BJ (cell line): ENCODE measurements at regions not wholly inside any gene's neighbourhood (a gene's known extent, or its start where the extent isn't known, plus 50 kb on each side); places are given as distances from the start of the nearest gene placed in this dataset.

Experiments
- CTCF ChIA-PET: fragments of 350-600 bp; formaldehyde crosslinking; extraction: SDS; loops from one replicate; lab custom pipeline; 2021; ENCODE audit warnings: antibody characterized with exemption, inconsistent platforms; lab: Yijun Ruan, JAX
- POLR2A ChIA-PET: fragments of 300-600 bp; sonication (Branson Sonifier 250); formaldehyde crosslinking; extraction: SDS; loops from one replicate; lab custom pipeline; 2021; ENCODE audit warnings: antibody characterized with exemption; lab: Charles Lee
- DNase-seq: peaks from one replicate; pipeline ENCODE4 v3.0.0-alpha.2; 2011; ENCODE audit warnings: low read depth
- H3K27me3 ChIP-seq: 2 replicates; pipeline ENCODE4 v1.6.0; 2011; ENCODE audit warnings: low read length; ENCODE audit not compliant: control insufficient read depth, insufficient read depth
- H3K36me3 ChIP-seq: 2 replicates; pipeline ENCODE4 v1.5.1; 2011; ENCODE audit warnings: low read length; ENCODE audit not compliant: control insufficient read depth, insufficient read depth
- H3K4me3 ChIP-seq: 2 replicates; pipeline ENCODE4 v1.5.1; 2011; ENCODE audit warnings: low read depth, mild to moderate bottlenecking, control low read depth, low read length
- TF ChIP-seq, protein P1 (sequence below): IDR thresholded peaks from 2 replicates; pipeline ENCODE4 v1.5.1; 2011; ENCODE audit warnings: low read depth, mild to moderate bottlenecking, control low read depth, inconsistent platforms, low read length, moderate library complexity; ENCODE audit not compliant: insufficient read depth

DNA sequence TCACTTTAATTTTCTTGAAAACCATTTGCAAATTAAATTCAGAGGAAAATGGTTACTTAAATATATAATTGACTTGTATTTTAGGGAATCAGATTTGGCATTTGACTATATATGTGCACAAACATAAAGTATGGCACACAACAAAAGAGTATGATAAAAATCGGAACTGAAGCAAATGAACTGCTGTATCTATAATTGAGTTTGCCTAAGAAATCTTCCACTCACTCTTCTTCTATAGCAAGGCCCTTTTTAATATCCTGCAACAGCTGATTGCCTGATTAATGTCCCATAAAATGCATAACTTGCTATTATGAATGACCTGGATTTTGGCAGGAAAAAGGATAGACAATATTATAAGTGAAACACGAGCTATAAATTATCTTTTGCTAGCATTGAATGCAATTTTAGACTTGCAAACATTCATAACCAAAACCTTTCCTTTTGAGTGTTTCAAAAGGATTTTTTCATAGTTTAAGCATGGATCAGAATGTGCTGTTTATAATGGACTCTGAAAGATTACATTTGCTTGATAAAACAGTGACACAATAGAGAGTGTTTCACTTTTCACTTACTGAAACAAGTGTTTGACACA is 2204.3 kb downstream of the MRPL39 start:
- CTCF ChIA-PET: no interaction called here
- Histone ChIP-seq H3K27me3 (no peaks in the 10 kb centered on the region), H3K36me3 (no peaks in the 10 kb centered on the region), H3K4me3 (no peak overlapping the region)
- TF ChIP-seq, protein P1, sequence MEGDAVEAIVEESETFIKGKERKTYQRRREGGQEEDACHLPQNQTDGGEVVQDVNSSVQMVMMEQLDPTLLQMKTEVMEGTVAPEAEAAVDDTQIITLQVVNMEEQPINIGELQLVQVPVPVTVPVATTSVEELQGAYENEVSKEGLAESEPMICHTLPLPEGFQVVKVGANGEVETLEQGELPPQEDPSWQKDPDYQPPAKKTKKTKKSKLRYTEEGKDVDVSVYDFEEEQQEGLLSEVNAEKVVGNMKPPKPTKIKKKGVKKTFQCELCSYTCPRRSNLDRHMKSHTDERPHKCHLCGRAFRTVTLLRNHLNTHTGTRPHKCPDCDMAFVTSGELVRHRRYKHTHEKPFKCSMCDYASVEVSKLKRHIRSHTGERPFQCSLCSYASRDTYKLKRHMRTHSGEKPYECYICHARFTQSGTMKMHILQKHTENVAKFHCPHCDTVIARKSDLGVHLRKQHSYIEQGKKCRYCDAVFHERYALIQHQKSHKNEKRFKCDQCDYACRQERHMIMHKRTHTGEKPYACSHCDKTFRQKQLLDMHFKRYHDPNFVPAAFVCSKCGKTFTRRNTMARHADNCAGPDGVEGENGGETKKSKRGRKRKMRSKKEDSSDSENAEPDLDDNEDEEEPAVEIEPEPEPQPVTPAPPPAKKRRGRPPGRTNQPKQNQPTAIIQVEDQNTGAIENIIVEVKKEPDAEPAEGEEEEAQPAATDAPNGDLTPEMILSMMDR: no peak
- POLR2A ChIA-PET: no interaction called here
- no peak for DNase-seq

DNA sequence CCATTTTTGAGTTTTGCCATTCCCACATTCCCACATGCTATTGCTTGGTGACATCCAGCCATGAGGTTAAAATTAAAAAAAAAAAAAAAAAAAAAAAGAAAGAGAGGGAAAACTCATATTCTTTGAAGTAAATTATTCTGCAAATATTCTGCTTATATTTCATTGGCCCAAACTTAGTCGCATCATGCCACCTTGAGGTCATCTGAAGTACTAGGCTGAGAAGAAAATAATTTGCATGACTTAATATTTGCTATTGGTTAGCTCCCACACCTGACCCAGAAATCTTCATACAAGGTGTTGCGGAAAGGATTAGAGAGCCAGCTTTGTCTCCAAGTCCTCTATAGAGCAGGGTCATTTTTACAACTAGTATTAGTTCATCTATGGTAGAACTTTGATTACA is 2206.0 kb downstream of the MRPL39 start:
- ChIA-PET POLR2A (no interaction called here), CTCF (no interaction called here)
- no peak for DNase-seq

DNA sequence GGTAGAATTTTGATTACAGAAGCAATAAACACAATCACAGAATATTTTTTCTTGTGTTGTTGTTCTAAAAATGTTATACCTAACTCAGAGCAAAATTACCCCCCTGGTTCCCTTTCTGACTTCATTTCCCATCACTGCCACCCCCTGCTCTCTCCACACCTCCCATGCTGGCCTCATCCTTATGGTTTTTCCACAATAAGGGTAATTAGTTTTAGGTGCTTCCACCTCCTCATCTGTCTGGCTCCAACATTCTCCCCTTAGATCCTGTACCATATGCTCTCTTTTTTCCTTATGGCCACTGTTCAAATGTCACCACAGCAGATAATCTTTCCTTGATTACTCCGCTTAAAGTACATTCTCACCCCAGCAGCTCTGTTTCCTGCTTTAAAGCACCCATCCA is 2208.6 kb downstream of the MRPL39 start:
- Histone ChIP-seq H3K27me3 (no peaks in the 10 kb centered on the region), H3K36me3 (no peaks in the 10 kb centered on the region), H3K4me3 (no peak overlapping the region)
- ChIA-PET POLR2A (no interaction called here), CTCF (no interaction called here)
- TF ChIP-seq, protein P1: no peak
- no peak for DNase-seq

More for the DNA sequence above, 2206.0 kb downstream of the MRPL39 start:
- H3K36me3 ChIP-seq: no peaks in the 10 kb centered on the region
- H3K4me3 ChIP-seq: no peak overlapping the region
- TF ChIP-seq, protein P1: no peak
- no peaks in the 10 kb centered on the region for H3K27me3 ChIP-seq

DNA sequence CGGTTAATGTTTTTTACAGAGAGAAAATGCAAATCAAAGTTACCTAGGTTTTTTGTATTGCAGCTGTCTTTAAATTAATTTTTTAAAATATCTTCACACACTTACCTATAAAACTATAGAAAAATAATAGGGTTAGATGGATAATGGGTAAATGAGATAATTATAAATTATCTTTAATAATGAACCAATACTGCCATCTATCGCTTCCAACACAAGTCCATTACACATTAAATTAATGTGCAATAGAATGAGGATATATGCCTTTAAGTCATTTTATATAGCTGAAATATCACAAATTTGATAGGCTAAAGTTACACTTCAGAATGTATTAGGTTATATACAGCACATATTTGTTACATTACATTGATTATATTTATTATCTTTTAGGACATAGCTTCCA is 2212.8 kb downstream of the MRPL39 start:
- CTCF ChIA-PET: interaction anchor here (0.7 kb wide), 1 partner anchor 79 kb away, joined by 3 read pairs; no protein-coding TSS in a partner anchor
- Histone ChIP-seq H3K27me3 (no peaks in the 10 kb centered on the region), H3K36me3 (no peaks in the 10 kb centered on the region), H3K4me3 (no peak overlapping the region)
- TF ChIP-seq, protein P1: no peak
- no peak for DNase-seq
- POLR2A ChIA-PET: no interaction called here

DNA sequence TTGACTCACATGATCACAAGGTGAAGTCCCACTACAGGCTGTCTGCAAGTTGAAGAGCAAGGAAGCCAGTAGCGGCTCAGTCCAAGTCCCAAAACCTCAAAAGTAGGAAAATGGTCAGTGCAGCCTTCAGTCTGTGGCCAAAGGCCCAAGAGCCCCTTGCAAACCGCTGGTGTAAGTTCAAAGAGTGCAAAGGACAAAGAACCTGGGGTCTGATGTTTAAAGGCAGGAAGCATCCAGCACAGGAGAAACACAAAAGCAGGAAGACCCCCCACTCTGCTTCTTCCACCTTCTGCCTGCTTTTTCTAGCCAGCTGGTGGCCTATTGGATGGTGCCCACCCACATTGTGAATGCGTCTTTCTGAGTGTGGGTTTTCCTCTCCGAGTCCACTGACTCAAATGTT is 2222.6 kb downstream of the MRPL39 start:
- CTCF ChIA-PET: no interaction called here
- POLR2A ChIA-PET: no interaction called here
- Histone ChIP-seq H3K27me3 (no peaks in the 10 kb centered on the region), H3K4me3 (no peak overlapping the region), H3K36me3 (no peaks in the 10 kb centered on the region)
- DNase-seq: no peak
- TF ChIP-seq, protein P1: no peak
